Brain microvascular endothelial cell (primary cell): ENCODE measurements at regions not wholly inside any gene's neighbourhood (a gene's known extent, or its start where the extent isn't known, plus 50 kb on each side); places are given as distances from the start of the nearest gene placed in this dataset.
A peak's percentile ranks its signal among the peaks of the same experiment; 100 is the strongest.

ENCODE experiments used
- DNase-seq: peaks from one replicate; pipeline ENCODE4 v3.0.0-alpha.2; 2020
- H3K27ac ChIP-seq: fragments of 250-450 bp; sonication (Bioruptor Pico); 2 replicates; pipeline ENCODE4 v1.5.1; 2020; ENCODE audit warnings: mild to moderate bottlenecking, moderate library complexity
- H3K27me3 ChIP-seq: fragments of 250-450 bp; sonication (Bioruptor Pico); replicated peaks from 2 replicates; pipeline ENCODE4 v1.5.1; 2020; ENCODE audit warnings: mild to moderate bottlenecking
- H3K36me3 ChIP-seq: fragments of 250-450 bp; sonication (Bioruptor Pico); replicated peaks from 2 replicates; pipeline ENCODE4 v1.5.1; 2020; ENCODE audit warnings: mild to moderate bottlenecking
- H3K4me3 ChIP-seq: 2 replicates; pipeline ENCODE4 v1.5.1; 2011; ENCODE audit warnings: low read depth, mild to moderate bottlenecking, control low read depth, low read length, moderate library complexity
- CTCF ChIP-seq: IDR thresholded peaks from 2 replicates; pipeline ENCODE4 v1.5.1; 2011; ENCODE audit warnings: low read depth, mild to moderate bottlenecking, moderate library complexity, low read length, control low read depth, inconsistent platforms; ENCODE audit errors: missing control alignments
- in situ Hi-C: cut with HindIII; loops from 2 replicates; pipeline ENCODE4 v1.10.0; 2017; ENCODE audit warnings: low sequenced_read_pairs, low pct_ligation_motif_present

GRCh38 chr3:24545887-24546286 is 51.2 kb upstream of the THRB start:
- Histone ChIP-seq H3K27me3 (no peaks in the 10 kb centered on the region), H3K27ac (no peak overlapping the region), H3K36me3 (no peaks in the 10 kb centered on the region), H3K4me3 (no peak overlapping the region)
- in situ Hi-C loops, result no loop called here
- DNase-seq, result no peak
- no peak for TF ChIP-seq CTCF

- H3K36me3 ChIP-seq, result no peaks in the 10 kb centered on the region
- no peak for TF ChIP-seq CTCF
- DNase-seq, result peak; percentile 7
- H3K27ac ChIP-seq, result no peak overlapping the region
- in situ Hi-C loops, result no loop called here
- no peak overlapping the region for H3K4me3 ChIP-seq
- H3K27me3 ChIP-seq, result no peaks in the 10 kb centered on the region
These were observed 53.6 kb upstream of the THRB start for GRCh38 chr3:24548278-24548677.

- TF ChIP-seq CTCF, result no peak
- Histone ChIP-seq H3K27ac (no peak overlapping the region), H3K4me3 (no peak overlapping the region), H3K27me3 (no peaks in the 10 kb centered on the region), H3K36me3 (no peaks in the 10 kb centered on the region)
- no peak for DNase-seq
- in situ Hi-C loops, result no loop called here
These were observed 55.9 kb upstream of the THRB start for GRCh38 chr3:24550588-24550987.

- Histone ChIP-seq H3K27me3 (no peaks in the 10 kb centered on the region), H3K36me3 (no peaks in the 10 kb centered on the region), H3K4me3 (no peak overlapping the region), H3K27ac (no peak overlapping the region)
- in situ Hi-C loops, result no loop called here
- TF ChIP-seq CTCF, result no peak
- no peak for DNase-seq
These were observed 57.0 kb upstream of the THRB start for GRCh38 chr3:24551626-24552025.

- no peak for DNase-seq
- in situ Hi-C loops, result no loop called here
These were observed 68.2 kb upstream of the THRB start for GRCh38 chr3:24562895-24563294.

More at GRCh38 chr3:24562895-24563294, 68.2 kb upstream of the THRB start:
- Histone ChIP-seq H3K36me3 (no peaks in the 10 kb centered on the region), H3K27me3 (no peaks in the 10 kb centered on the region), H3K27ac (no peak overlapping the region), H3K4me3 (no peak overlapping the region)
- TF ChIP-seq CTCF, result no peak
